ENCODE measurements at regions not wholly inside any gene's neighbourhood (a gene's known extent, or its start where the extent isn't known, plus 50 kb on each side); places are given as distances from the start of the nearest gene placed in this dataset.
A peak's percentile ranks its signal among the peaks of the same experiment; 100 is the strongest.
"Not testable (repeated sequence)": the region's sequence is repeated elsewhere in the genome, so short reads cannot be mapped to it uniquely, and the experiment has no call there.

DNA sequence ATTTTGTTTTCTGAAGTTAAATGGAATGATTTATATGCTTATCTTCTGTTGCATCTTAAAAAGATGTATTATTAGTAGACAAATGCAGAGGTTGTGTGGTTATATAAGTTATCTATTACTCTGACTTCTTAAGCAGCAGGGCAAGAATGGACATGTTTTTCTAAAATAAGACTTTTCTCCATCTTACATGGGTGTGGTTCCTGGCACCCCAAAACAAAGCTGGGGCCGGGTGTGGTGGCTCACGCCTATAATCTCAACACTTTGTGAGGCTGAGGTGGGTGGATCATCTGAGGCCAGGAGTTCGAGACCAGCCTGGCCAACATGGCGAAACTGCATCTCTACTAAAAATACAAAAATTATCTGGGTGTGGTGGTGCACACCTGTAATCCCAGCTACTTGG, 77.8 kb upstream of the PSMA6 start:
- H3K36me3 ChIP-seq (ENCODE audit: control insufficient read depth, insufficient read depth, low read length); H3K27me3 Mint-ChIP-seq; H3K9me3 ChIP-seq (ENCODE audit: control insufficient read depth in 2 of 2, low read length in 2 of 2); H3K4me3 Mint-ChIP-seq; H3K4me3 ChIP-seq (ENCODE audit: low read depth, low read length); H3K4me1 ChIP-seq (ENCODE audit: control insufficient read depth, insufficient read depth, low read length, poor library complexity, severe bottlenecking); H3K27ac ChIP-seq (ENCODE audit: insufficient read depth, low read length, poor library complexity, severe bottlenecking); H3K27me3 ChIP-seq (ENCODE audit: control insufficient read depth, insufficient read depth, low read length); ATAC-seq (ENCODE audit: low read depth in 2 of 2); H3K9me3 Mint-ChIP-seq; H3K36me3 Mint-ChIP-seq: not testable (repeated sequence)
- H3K27ac Mint-ChIP-seq = peak overlapping the region in 2 of 3 donors; percentile 17 to 57
- peak in 1 of 3 donors; percentile 46 for DNase-seq
- peaks cover 8 to 33% (median 24%) of the 10 kb centered on the region in 4 donors for H3K4me1 Mint-ChIP-seq

- no peaks in the 10 kb centered on the region for H3K9me3 ChIP-seq (ENCODE audit: control insufficient read depth in 2 of 2, low read length in 2 of 2)
- H3K4me3 ChIP-seq (ENCODE audit: low read depth, low read length) = no peak overlapping the region
- H3K4me1 Mint-ChIP-seq = peaks cover 9 to 30% (median 19%) of the 10 kb centered on the region in 4 donors
- peaks cover 8% of the 10 kb centered on the region for H3K36me3 Mint-ChIP-seq
- peaks cover 2% of the 10 kb centered on the region for H3K36me3 ChIP-seq (ENCODE audit: control insufficient read depth, insufficient read depth, low read length)
- no peaks in the 10 kb centered on the region for H3K27me3 Mint-ChIP-seq
- DNase-seq (peak in 2 of 3 donors; percentile 15 to 55), ATAC-seq (ENCODE audit: low read depth in 2 of 2) (no peak)
- no peak overlapping the region for H3K4me3 Mint-ChIP-seq
- no peak overlapping the region for H3K27ac ChIP-seq (ENCODE audit: insufficient read depth, low read length, poor library complexity, severe bottlenecking)
- no peaks in the 10 kb centered on the region for H3K27me3 ChIP-seq (ENCODE audit: control insufficient read depth, insufficient read depth, low read length)
- no peaks in the 10 kb centered on the region for H3K9me3 Mint-ChIP-seq
- H3K27ac Mint-ChIP-seq = peak overlapping the region; percentile 11 to 86 (median 57)
- peaks cover 4% of the 10 kb centered on the region for H3K4me1 ChIP-seq (ENCODE audit: control insufficient read depth, insufficient read depth, low read length, poor library complexity, severe bottlenecking)
Observed at GRCh38 chr14:35215110-35215813, 76.9 kb upstream of the PSMA6 start.

GRCh38 chr14:35218176-35218575, 74.0 kb upstream of the PSMA6 start:
- H3K4me3 ChIP-seq (ENCODE audit: low read depth, low read length); H3K27ac ChIP-seq (ENCODE audit: insufficient read depth, low read length, poor library complexity, severe bottlenecking); H3K27me3 Mint-ChIP-seq; H3K4me1 ChIP-seq (ENCODE audit: control insufficient read depth, insufficient read depth, low read length, poor library complexity, severe bottlenecking); ATAC-seq (ENCODE audit: low read depth in 2 of 2); H3K27me3 ChIP-seq (ENCODE audit: control insufficient read depth, insufficient read depth, low read length); DNase-seq; H3K9me3 Mint-ChIP-seq; H3K27ac Mint-ChIP-seq; H3K36me3 ChIP-seq (ENCODE audit: control insufficient read depth, insufficient read depth, low read length); H3K4me3 Mint-ChIP-seq; H3K9me3 ChIP-seq (ENCODE audit: control insufficient read depth in 2 of 2, low read length in 2 of 2): not testable (repeated sequence)
- peaks cover 18 to 38% (median 29%) of the 10 kb centered on the region in 4 donors for H3K4me1 Mint-ChIP-seq
- peaks cover 26% of the 10 kb centered on the region for H3K36me3 Mint-ChIP-seq

DNA sequence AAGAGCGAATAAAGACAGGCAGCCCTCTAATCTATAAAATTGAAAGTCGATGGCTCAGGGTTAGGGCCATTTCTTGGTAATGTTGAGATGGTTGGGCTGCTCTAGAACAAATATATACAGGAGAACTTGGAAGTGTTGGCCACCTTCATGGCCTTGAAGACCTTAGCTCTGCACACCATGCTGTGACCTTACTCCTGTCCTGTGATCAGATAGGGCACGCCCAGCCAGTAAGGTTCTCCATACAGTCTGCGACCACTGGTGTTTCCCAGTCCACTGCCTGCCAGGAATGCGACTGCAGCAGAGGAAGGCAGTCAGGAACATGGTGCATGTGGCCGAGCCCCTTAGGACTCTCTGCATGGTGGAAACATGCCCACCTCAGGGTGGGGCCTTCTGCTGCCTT, 73.2 kb upstream of the PSMA6 start:
- no peak for ATAC-seq (ENCODE audit: low read depth in 2 of 2)
- no peak overlapping the region for H3K4me3 Mint-ChIP-seq

DNA sequence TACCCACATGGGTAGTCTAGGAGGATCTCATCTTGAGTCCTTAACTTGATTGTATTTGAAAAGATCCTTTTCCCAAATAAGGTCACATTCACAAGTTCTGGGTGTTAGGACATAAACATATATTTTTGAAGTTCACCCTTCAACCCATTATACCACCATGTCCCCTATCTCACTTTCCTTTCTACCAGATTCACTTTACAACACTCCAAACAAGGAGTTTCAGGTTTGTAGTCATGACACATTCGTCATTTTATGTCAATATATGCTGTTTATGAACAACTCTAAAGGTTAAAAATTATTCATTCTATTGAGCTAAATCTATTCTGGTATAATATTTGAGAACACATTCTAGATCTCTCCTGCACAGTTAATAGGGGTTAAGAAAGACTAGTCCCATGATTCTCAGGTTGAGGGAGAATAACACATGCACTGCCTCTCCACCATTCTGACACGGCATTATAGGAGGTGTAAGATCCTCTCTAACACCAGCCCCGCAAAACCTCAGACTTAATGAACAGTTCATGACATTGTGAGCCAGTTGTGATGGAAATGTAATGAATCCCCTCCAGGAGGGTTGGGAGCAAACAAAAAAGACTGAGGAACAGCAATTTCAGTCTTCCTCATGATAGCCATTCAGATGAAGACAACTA, 72.0 kb upstream of the PSMA6 start:
- Mint-ChIP-seq H3K9me3 (no peaks in the 10 kb centered on the region), H3K36me3 (peaks cover 27% of the 10 kb centered on the region), H3K4me1 (peaks cover 15 to 23% (median 18%) of the 10 kb centered on the region in 4 donors), H3K27me3 (no peaks in the 10 kb centered on the region), H3K4me3 (no peak overlapping the region), H3K27ac (peak overlapping the region in 1 of 3 donors; percentile 8)
- DNase-seq (no peak), ATAC-seq (ENCODE audit: low read depth in 2 of 2) (no peak)
- H3K27me3 ChIP-seq (ENCODE audit: control insufficient read depth, insufficient read depth, low read length) = no peaks in the 10 kb centered on the region
- H3K4me3 ChIP-seq (ENCODE audit: low read depth, low read length) = no peak overlapping the region
- no peak overlapping the region for H3K27ac ChIP-seq (ENCODE audit: insufficient read depth, low read length, poor library complexity, severe bottlenecking)
- H3K36me3 ChIP-seq (ENCODE audit: control insufficient read depth, insufficient read depth, low read length) = no peaks in the 10 kb centered on the region
- no peaks in the 10 kb centered on the region for H3K9me3 ChIP-seq (ENCODE audit: control insufficient read depth in 2 of 2, low read length in 2 of 2)
- H3K4me1 ChIP-seq (ENCODE audit: control insufficient read depth, insufficient read depth, low read length, poor library complexity, severe bottlenecking) = no peaks in the 10 kb centered on the region

More for the DNA sequence above, 73.2 kb upstream of the PSMA6 start:
- DNase-seq = no peak
- Mint-ChIP-seq H3K9me3 (no peaks in the 10 kb centered on the region), H3K4me1 (peaks cover 19 to 35% (median 25%) of the 10 kb centered on the region in 4 donors), H3K27me3 (no peaks in the 10 kb centered on the region), H3K27ac (no peak overlapping the region), H3K36me3 (peaks cover 22% of the 10 kb centered on the region)
- Histone ChIP-seq H3K9me3 (ENCODE audit: control insufficient read depth in 2 of 2, low read length in 2 of 2) (no peaks in the 10 kb centered on the region), H3K36me3 (ENCODE audit: control insufficient read depth, insufficient read depth, low read length) (no peaks in the 10 kb centered on the region), H3K27ac (ENCODE audit: insufficient read depth, low read length, poor library complexity, severe bottlenecking) (no peak overlapping the region), H3K4me1 (ENCODE audit: control insufficient read depth, insufficient read depth, low read length, poor library complexity, severe bottlenecking) (no peaks in the 10 kb centered on the region), H3K4me3 (ENCODE audit: low read depth, low read length) (no peak overlapping the region), H3K27me3 (ENCODE audit: control insufficient read depth, insufficient read depth, low read length) (no peaks in the 10 kb centered on the region)

DNA sequence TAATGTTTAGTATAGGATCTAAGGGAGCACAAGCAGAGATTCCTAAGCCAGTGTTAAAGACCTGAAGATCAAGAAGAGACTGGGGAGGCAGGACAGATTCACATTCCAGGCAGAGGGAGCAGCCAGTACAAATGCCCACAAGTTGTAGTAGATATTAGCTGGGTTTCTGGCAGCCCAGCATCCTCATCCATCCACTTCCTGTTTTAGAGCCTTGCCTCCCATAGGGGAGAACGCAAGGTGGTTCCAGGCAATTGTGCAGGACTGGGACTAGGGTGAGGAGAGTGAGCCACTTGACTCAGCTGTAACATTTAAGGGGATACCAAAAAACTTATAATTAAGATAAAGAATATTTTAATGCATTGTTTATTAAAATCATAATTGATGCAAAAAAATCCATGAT, 71.3 kb upstream of the PSMA6 start:
- no peaks in the 10 kb centered on the region for H3K36me3 ChIP-seq (ENCODE audit: control insufficient read depth, insufficient read depth, low read length)
- Mint-ChIP-seq H3K4me1 (peaks cover 13 to 20% (median 17%) of the 10 kb centered on the region in 4 donors), H3K36me3 (peaks cover 27% of the 10 kb centered on the region), H3K4me3 (no peak overlapping the region), H3K27ac (peak overlapping the region in 1 of 3 donors; percentile 8), H3K27me3 (no peaks in the 10 kb centered on the region), H3K9me3 (no peaks in the 10 kb centered on the region)
- H3K4me3 ChIP-seq (ENCODE audit: low read depth, low read length) = no peak overlapping the region
- H3K4me1 ChIP-seq (ENCODE audit: control insufficient read depth, insufficient read depth, low read length, poor library complexity, severe bottlenecking) = no peaks in the 10 kb centered on the region
- DNase-seq (no peak), ATAC-seq (ENCODE audit: low read depth in 2 of 2) (no peak)
- H3K27me3 ChIP-seq (ENCODE audit: control insufficient read depth, insufficient read depth, low read length) = no peaks in the 10 kb centered on the region
- no peak overlapping the region for H3K27ac ChIP-seq (ENCODE audit: insufficient read depth, low read length, poor library complexity, severe bottlenecking)
- H3K9me3 ChIP-seq (ENCODE audit: control insufficient read depth in 2 of 2, low read length in 2 of 2) = no peaks in the 10 kb centered on the region

- Histone ChIP-seq H3K4me3 (ENCODE audit: low read depth, low read length) (no peak overlapping the region), H3K27ac (ENCODE audit: insufficient read depth, low read length, poor library complexity, severe bottlenecking) (no peak overlapping the region), H3K9me3 (ENCODE audit: control insufficient read depth in 2 of 2, low read length in 2 of 2) (no peaks in the 10 kb centered on the region), H3K36me3 (ENCODE audit: control insufficient read depth, insufficient read depth, low read length) (no peaks in the 10 kb centered on the region), H3K4me1 (ENCODE audit: control insufficient read depth, insufficient read depth, low read length, poor library complexity, severe bottlenecking) (no peaks in the 10 kb centered on the region), H3K27me3 (ENCODE audit: control insufficient read depth, insufficient read depth, low read length) (no peaks in the 10 kb centered on the region)
- Mint-ChIP-seq H3K27ac (peak overlapping the region in 2 of 3 donors; percentile 3 to 42), H3K36me3 (peaks cover 27% of the 10 kb centered on the region), H3K4me1 (peaks cover 13 to 20% (median 19%) of the 10 kb centered on the region in 4 donors), H3K27me3 (no peaks in the 10 kb centered on the region), H3K4me3 (no peak overlapping the region), H3K9me3 (no peaks in the 10 kb centered on the region)
- DNase-seq = no peak
- no peak for ATAC-seq (ENCODE audit: low read depth in 2 of 2)
Observed at GRCh38 chr14:35221462-35221861, 70.7 kb upstream of the PSMA6 start.

GRCh38 chr14:35222324-35222723, 69.9 kb upstream of the PSMA6 start:
- Mint-ChIP-seq H3K4me1 (peaks cover 13 to 20% (median 18%) of the 10 kb centered on the region in 4 donors), H3K27me3 (no peaks in the 10 kb centered on the region), H3K36me3 (peaks cover 27% of the 10 kb centered on the region), H3K4me3 (no peak overlapping the region), H3K27ac (peak overlapping the region in 2 of 3 donors; percentile 4 to 42), H3K9me3 (no peaks in the 10 kb centered on the region)
- DNase-seq = no peak
- H3K36me3 ChIP-seq (ENCODE audit: control insufficient read depth, insufficient read depth, low read length) = no peaks in the 10 kb centered on the region
- H3K4me3 ChIP-seq (ENCODE audit: low read depth, low read length) = no peak overlapping the region
- H3K4me1 ChIP-seq (ENCODE audit: control insufficient read depth, insufficient read depth, low read length, poor library complexity, severe bottlenecking) = no peaks in the 10 kb centered on the region
- no peak for ATAC-seq (ENCODE audit: low read depth in 2 of 2)
- H3K9me3 ChIP-seq (ENCODE audit: control insufficient read depth in 2 of 2, low read length in 2 of 2) = no peaks in the 10 kb centered on the region
- H3K27ac ChIP-seq (ENCODE audit: insufficient read depth, low read length, poor library complexity, severe bottlenecking) = no peak overlapping the region
- no peaks in the 10 kb centered on the region for H3K27me3 ChIP-seq (ENCODE audit: control insufficient read depth, insufficient read depth, low read length)

All from CD4-positive, CD25-positive, alpha-beta regulatory T cell (primary cell).